SKM-1 (cell line): ENCODE measurements at regions not wholly inside any gene's neighbourhood (a gene's known extent, or its start where the extent isn't known, plus 50 kb on each side); places are given as distances from the start of the nearest gene placed in this dataset.
"Not testable (repeated sequence)": the region's sequence is repeated elsewhere in the genome, so short reads cannot be mapped to it uniquely, and the experiment has no call there.

Experiments
- DNase-seq: peaks from one replicate; lab custom pipeline; 2025; ENCODE audit not compliant: unreplicated experiment; lab: John Stamatoyannopoulos, UW

- no peak for DNase-seq
These were observed 819.9 kb downstream of the BRINP3 start for GRCh38 chr1:189657715-189658114.

GRCh38 chr1:189658381-189658780 is 819.3 kb downstream of the BRINP3 start:
- no peak for DNase-seq

GRCh38 chr1:189659731-189660130 is 817.9 kb downstream of the BRINP3 start:
- no peak for DNase-seq

- DNase-seq, result no peak
These were observed 815.5 kb downstream of the BRINP3 start for GRCh38 chr1:189662190-189662589.

GRCh38 chr1:189669846-189670245 is 807.8 kb downstream of the BRINP3 start:
- no peak for DNase-seq

GRCh38 chr1:189673217-189673616 is 804.4 kb downstream of the BRINP3 start:
- DNase-seq, result no peak

- DNase-seq, result no peak
These were observed 801.9 kb downstream of the BRINP3 start for GRCh38 chr1:189675712-189676244.

GRCh38 chr1:189678779-189679178 is 798.9 kb downstream of the BRINP3 start:
- DNase-seq, result no peak

- DNase-seq, result no peak
These were observed 796.3 kb downstream of the BRINP3 start for GRCh38 chr1:189681252-189681919.

GRCh38 chr1:189682591-189682990 is 795.1 kb downstream of the BRINP3 start:
- DNase-seq, result no peak

GRCh38 chr1:189686288-189686687 is 791.4 kb downstream of the BRINP3 start:
- DNase-seq, result no peak

- DNase-seq, result no peak
These were observed 784.5 kb downstream of the BRINP3 start for GRCh38 chr1:189693140-189693539.

GRCh38 chr1:189696297-189696696 is 781.4 kb downstream of the BRINP3 start:
- no peak for DNase-seq

GRCh38 chr1:189697113-189697512 is 780.6 kb downstream of the BRINP3 start:
- no peak for DNase-seq

GRCh38 chr1:189701606-189702005 is 776.1 kb downstream of the BRINP3 start:
- DNase-seq, result no peak

- DNase-seq, result no peak
These were observed 771.1 kb downstream of the BRINP3 start for GRCh38 chr1:189706594-189706993.

GRCh38 chr1:189708674-189709073 is 769.0 kb downstream of the BRINP3 start:
- no peak for DNase-seq

GRCh38 chr1:189718147-189718795 is 759.4 kb downstream of the BRINP3 start:
- not testable (repeated sequence) for DNase-seq

- DNase-seq, result no peak
These were observed 750.9 kb downstream of the BRINP3 start for GRCh38 chr1:189726806-189727205.

- DNase-seq, result no peak
These were observed 726.4 kb downstream of the BRINP3 start for GRCh38 chr1:189751311-189751710.

- no peak for DNase-seq
These were observed 725.1 kb downstream of the BRINP3 start for GRCh38 chr1:189752461-189752995.

- not testable (repeated sequence) for DNase-seq
These were observed 722.6 kb downstream of the BRINP3 start for GRCh38 chr1:189755100-189755499.
